ENCODE measurements at regions not wholly inside any gene's neighbourhood (a gene's known extent, or its start where the extent isn't known, plus 50 kb on each side); places are given as distances from the start of the nearest gene placed in this dataset.

DNA sequence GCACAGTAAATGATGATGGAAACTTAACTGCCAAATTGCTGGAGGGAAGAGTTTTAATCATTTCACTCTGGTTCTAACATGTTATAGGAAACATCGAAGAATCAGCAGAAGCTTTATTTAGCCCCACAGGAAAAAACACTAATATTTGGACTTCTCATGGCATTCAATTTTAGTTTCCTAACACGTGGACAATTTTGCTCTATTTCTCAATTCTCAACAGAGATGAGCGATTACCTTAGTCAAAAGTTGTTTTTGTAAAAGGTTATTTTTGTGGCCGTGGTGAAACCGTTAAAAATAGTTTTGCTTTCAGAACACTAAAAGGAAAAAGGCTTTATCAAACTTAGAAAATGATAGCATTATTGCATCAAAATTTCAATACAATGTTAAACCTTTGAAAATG is 235.2 kb downstream of the PLK2 start:
- TF ChIP-seq EZH2phosphoT487 (IDR thresholded peaks at IDR 0.05; ENCODE audit: low read length) = no peak
- TF ChIP-seq, protein P1, sequence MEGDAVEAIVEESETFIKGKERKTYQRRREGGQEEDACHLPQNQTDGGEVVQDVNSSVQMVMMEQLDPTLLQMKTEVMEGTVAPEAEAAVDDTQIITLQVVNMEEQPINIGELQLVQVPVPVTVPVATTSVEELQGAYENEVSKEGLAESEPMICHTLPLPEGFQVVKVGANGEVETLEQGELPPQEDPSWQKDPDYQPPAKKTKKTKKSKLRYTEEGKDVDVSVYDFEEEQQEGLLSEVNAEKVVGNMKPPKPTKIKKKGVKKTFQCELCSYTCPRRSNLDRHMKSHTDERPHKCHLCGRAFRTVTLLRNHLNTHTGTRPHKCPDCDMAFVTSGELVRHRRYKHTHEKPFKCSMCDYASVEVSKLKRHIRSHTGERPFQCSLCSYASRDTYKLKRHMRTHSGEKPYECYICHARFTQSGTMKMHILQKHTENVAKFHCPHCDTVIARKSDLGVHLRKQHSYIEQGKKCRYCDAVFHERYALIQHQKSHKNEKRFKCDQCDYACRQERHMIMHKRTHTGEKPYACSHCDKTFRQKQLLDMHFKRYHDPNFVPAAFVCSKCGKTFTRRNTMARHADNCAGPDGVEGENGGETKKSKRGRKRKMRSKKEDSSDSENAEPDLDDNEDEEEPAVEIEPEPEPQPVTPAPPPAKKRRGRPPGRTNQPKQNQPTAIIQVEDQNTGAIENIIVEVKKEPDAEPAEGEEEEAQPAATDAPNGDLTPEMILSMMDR (IDR thresholded peaks at IDR 0.05; ENCODE audit: low read length) = no peak
- TF ChIP-seq EZH2 (optimal IDR thresholded peaks at IDR 0.05; ENCODE audit: low read depth, low read length) = no peak

Measured in MM.1S (cell line).